ENCODE measurements at regions not wholly inside any gene's neighbourhood (a gene's known extent, or its start where the extent isn't known, plus 50 kb on each side); places are given as distances from the start of the nearest gene placed in this dataset.

GRCh38 chr3:194745422-194746184 is 59.9 kb downstream of the FAM43A start:
- Histone ChIP-seq H3K4me3 (no peak overlapping the region), H3K27me3 (no peaks in the 10 kb centered on the region), H3K27ac (no peak overlapping the region), H3K36me3 (no peaks in the 10 kb centered on the region), H3K4me1 (peaks cover 0 to 2% of the 10 kb centered on the region in 2 donors), H3K9me3 (no peaks in the 10 kb centered on the region)
- intact Hi-C loops (cut with DNase I): no loop called here
- no peak for TF ChIP-seq CTCF (IDR thresholded peaks at IDR 0.05)
- no peak for DNase-seq (ENCODE audit: low spot score in 2 of 2)

- Histone ChIP-seq H3K4me1 (no peaks in the 10 kb centered on the region), H3K36me3 (no peaks in the 10 kb centered on the region), H3K4me3 (no peak overlapping the region), H3K27me3 (no peaks in the 10 kb centered on the region), H3K27ac (no peak overlapping the region), H3K9me3 (no peaks in the 10 kb centered on the region)
- no peak for TF ChIP-seq CTCF (IDR thresholded peaks at IDR 0.05)
- intact Hi-C loops (cut with DNase I): no loop called here
- no peak for DNase-seq (ENCODE audit: low spot score in 2 of 2)
These were observed 62.5 kb downstream of the FAM43A start for GRCh38 chr3:194748225-194748624.

- H3K27me3 ChIP-seq: no peaks in the 10 kb centered on the region
- H3K27ac ChIP-seq: no peak overlapping the region
- H3K4me3 ChIP-seq: no peak overlapping the region
- no peaks in the 10 kb centered on the region for H3K4me1 ChIP-seq
- no peaks in the 10 kb centered on the region for H3K9me3 ChIP-seq
- intact Hi-C loops (cut with DNase I): no loop called here
- DNase-seq (ENCODE audit: low spot score in 2 of 2): no peak
- no peak for TF ChIP-seq CTCF (IDR thresholded peaks at IDR 0.05)
- H3K36me3 ChIP-seq: no peaks in the 10 kb centered on the region
These were observed 64.2 kb downstream of the FAM43A start for GRCh38 chr3:194749631-194750490.

- H3K36me3 ChIP-seq: no peaks in the 10 kb centered on the region
- H3K4me1 ChIP-seq: no peaks in the 10 kb centered on the region
- intact Hi-C loops (cut with DNase I): no loop called here
- no peaks in the 10 kb centered on the region for H3K9me3 ChIP-seq
- no peak overlapping the region for H3K4me3 ChIP-seq
- no peaks in the 10 kb centered on the region for H3K27me3 ChIP-seq
- no peak overlapping the region for H3K27ac ChIP-seq
- DNase-seq (ENCODE audit: low spot score in 2 of 2): no peak
- no peak for TF ChIP-seq CTCF (IDR thresholded peaks at IDR 0.05)
These were observed 64.8 kb downstream of the FAM43A start for GRCh38 chr3:194750491-194750828.

- Histone ChIP-seq H3K36me3 (no peaks in the 10 kb centered on the region), H3K4me1 (peaks cover 9 to 11% of the 10 kb centered on the region in 2 donors), H3K4me3 (no peak overlapping the region), H3K27me3 (no peaks in the 10 kb centered on the region), H3K9me3 (no peaks in the 10 kb centered on the region), H3K27ac (no peak overlapping the region)
- no peak for DNase-seq (ENCODE audit: low spot score in 2 of 2)
- intact Hi-C loops (cut with DNase I): no loop called here
- no peak for TF ChIP-seq CTCF (IDR thresholded peaks at IDR 0.05)
These were observed 70.2 kb downstream of the FAM43A start for GRCh38 chr3:194755671-194756459.

Data from ascending aorta (tissue), 2 donors.